GM21515 (cell line): ENCODE measurements at regions not wholly inside any gene's neighbourhood (a gene's known extent, or its start where the extent isn't known, plus 50 kb on each side); places are given as distances from the start of the nearest gene placed in this dataset.
"Not testable (repeated sequence)": the region's sequence is repeated elsewhere in the genome, so short reads cannot be mapped to it uniquely, and the experiment has no call there.

Source experiments
- ATAC-seq: cut with Tn5 transposase; IDR thresholded peaks from one replicate; pipeline ENCODE4 v1.9.1; 2021; ENCODE audit not compliant: unreplicated experiment

DNA sequence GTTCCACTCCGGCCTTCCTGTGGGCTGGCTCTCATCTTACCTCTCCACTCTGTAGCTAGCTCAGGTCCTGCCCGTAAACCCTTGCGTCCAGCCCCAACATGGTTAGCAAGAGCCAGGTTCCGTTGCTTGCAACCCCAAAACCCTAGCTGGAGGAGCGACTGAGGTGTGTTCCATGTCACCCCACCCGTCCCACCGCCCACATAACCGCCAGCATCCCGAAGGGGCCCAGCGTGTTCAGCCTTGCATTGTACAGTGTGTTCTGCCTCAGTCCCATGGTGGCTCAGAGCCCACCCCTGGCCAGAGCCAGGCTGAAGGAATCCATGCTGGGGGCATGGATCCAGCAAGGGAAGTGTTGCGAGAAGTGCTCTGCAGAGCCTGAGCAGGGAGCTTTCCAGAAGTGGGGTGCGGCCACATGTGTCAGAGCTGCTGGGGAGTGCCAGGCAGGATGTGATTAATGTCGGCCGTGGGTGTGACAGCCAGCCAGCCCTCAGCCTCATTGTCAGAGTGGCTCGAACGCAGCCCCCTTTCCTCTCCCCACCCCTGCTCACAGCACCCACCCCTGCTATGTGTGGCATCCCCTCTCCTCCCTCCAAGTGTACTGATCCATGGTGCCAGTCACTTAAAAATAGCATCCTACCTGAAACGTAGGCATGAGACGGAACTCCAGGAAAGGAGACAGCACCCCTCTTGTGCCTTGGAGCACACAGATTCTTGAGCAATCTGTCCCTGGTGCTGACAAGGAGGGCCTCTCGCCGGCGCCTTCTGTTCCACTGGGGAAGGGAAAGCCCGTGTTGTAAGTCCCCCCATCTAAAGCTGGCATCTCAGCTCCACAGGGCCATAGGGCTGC is 158.9 kb downstream of the OR4M2 start:
- ATAC-seq = not testable (repeated sequence)

DNA sequence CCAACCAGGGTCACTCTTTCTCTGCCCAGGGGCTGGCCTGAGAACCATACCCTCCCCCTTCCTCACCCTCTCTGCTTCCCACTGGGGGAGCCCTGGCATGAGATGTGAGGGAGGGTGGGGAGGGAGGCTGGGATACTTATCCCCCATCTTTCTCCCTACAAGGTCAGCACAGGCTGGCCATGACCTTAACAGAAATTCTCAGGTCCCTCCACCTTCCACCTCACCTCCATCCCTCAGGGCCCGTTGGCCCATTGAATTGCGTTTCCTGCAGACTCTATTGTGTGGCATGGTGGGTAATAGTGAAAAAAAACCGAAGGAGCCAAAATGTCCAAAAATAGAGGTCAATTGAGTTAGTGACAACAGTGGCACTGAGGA is 159.5 kb downstream of the OR4M2 start:
- ATAC-seq = no peak

DNA sequence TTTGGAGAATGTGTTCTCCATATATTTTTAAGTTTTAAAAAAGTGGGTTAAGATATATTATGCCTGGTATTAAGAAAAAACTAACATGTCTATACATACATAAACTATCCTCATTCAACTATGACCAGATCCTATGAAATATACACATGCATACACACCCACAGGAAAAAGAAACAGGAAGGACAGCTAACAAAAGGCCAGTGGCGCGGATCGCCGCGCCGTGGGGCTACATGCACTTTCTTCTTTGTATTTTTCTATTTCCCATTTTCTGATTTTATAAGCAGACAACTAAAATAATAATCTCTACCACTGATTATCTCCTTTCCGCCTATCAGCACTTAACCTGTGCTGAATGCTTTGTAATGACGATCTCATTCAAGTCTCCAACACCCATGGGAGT is 160.1 kb downstream of the OR4M2 start:
- ATAC-seq = no peak

DNA sequence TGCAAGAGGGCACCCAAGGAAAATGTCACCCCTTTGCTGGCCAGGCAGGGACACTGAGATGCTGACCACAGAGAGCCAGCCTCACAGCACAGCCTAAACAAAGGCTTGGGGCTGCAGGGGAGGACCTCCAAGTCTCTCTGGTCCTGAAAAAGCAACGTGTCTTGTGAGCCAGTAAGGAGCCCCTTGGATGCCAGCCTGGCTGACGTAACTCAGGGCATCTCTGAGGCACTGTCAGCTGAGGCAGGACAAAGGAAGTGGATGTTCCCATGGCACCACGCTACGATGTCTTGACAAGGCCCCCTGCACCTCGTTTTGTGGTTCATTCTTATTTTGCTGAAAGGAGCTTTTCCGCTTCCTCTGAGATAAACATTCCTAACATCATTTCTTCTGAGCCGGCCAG is 160.7 kb downstream of the OR4M2 start:
- no peak for ATAC-seq

DNA sequence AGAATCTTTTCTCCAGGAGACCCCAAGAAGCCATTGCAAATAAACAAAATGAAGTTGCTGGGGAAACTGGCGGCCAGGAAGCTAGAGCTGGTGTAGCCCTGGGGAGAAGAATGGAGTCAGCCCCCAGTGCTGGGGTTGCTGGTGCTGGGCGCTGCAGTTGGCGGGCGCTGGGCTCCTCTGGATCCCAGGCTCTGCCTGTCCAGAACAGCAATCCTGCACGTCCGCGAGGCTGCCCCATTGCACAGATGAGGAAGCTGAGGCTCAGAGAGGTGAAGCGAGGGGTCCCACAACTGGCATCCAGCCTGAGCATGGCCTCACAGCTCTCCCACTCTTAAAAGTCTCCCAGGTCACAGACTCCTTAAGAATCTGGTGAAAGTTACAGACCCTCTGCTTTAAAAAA is 161.1 kb downstream of the OR4M2 start:
- no peak for ATAC-seq

DNA sequence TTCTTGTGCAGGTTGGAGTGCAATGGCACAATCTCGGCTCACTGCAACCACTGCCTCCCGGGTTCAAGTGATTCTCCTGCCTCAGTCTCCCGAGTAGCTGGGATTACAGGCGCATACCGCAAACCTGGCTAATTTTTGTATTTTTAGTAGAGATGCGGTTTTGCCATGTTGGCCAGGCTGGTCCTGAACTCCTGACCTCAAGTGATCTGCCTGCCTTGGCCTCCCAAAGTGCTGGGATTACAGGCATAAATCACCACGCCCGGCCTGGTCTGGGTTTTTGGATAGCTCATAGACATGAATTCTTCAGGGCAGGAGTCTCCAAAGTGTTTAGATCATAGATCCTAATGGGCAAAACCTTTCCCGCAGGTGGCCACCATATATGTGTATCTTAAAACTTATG is 162.0 kb downstream of the OR4M2 start:
- ATAC-seq = not testable (repeated sequence)

DNA sequence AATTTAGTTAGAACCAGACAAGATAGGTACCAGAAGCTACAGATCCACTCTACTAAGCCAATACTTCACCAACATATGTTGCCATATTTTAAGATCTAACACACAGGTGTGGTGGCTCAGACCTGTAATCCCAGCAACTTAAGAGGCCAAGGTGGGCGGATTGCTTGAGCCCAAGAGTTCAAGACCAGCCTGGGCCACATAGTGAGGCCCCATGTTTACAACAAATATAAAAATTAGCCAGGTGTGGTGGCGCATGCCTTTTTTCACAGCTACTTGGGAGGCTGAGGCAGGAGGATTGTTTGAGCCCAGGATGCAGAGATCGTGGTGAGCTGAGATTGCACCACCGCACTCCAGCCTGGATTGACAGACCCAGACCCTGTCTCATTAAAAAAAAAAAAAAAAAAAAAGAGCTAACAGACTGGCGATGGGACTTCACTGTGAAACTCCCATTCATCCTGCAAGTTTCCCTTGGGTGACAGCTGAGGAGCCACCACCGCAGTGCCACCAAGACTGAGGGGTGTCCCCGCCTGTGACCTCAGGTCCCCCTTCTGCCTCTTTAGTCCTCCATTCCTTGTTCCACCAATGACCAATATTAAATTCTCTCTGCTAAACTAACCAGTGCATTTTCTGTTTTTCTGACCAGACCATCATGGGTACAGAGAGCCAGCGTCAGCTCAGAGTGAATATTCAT is 163.3 kb downstream of the OR4M2 start:
- ATAC-seq = no peak

DNA sequence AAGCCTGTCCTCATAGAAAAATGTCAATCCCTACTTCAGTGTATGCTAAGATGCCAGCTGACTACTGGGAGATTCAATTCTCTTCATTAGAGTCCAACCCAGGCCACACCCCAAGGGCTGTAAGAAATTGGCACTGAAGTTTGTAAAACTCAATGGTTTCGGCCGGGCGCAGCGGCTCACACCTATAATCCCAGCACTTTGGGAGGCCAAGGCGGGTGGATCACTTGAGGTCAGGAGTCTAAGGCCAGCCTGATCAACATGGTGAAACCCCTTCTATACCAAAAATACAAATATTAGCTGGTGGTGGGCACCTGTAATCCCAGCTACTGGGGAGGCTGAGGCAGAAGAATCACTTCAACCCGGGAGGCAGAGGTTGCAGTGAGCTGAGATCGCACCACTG is 169.2 kb downstream of the OR4M2 start:
- not testable (repeated sequence) for ATAC-seq

DNA sequence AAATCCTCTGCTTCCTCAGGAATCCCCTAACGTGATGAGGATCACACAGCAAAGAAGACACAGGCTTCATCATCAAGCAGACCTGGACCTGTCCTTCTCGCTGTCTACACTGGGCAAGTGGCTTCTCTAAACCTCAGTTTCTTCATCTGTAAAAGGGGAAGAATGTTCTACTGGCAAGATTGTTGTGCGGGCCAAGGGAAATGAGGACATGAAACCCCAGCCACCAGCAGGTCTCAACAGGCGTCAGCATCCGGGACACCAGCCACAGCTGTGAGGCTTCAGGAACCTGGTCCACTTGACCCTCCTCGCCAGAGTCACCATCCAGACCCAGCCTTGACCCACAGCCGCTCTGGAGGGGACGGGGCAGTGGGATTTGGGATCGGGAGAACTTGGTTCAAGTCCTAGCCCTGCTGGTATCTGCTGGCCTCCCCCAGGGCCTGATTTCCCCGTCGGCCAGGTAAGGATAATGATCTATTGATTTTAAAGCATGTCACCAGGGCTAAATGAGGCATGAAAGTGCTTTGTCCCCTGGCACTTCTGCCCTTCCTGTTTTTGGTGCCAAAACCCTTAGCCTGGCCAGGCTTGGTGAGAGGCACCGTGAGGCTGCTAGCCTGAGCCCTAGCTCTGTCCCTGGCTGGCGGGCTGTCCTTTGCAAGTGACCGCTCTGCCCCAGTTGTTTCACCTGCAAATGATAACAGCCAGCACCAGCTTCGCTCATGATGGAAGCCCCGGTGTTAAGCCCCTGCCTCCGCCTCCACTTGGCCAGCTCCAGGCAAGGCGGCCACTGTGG is 170.4 kb downstream of the OR4M2 start:
- not testable (repeated sequence) for ATAC-seq

DNA sequence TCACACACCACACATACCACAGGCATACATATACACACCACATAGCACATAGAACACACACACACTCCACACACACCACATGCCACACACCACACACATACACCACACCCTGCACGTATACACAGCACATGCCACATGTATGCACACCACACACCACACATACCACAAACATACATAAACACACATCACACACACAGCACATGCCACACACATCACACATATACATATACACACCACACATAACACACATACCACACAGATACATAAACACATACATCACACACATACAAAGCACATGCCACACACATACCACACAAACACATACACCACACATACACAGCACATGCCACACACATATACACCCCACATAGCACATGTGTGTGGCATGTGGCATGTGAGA is 171.1 kb downstream of the OR4M2 start:
- ATAC-seq = no peak

DNA sequence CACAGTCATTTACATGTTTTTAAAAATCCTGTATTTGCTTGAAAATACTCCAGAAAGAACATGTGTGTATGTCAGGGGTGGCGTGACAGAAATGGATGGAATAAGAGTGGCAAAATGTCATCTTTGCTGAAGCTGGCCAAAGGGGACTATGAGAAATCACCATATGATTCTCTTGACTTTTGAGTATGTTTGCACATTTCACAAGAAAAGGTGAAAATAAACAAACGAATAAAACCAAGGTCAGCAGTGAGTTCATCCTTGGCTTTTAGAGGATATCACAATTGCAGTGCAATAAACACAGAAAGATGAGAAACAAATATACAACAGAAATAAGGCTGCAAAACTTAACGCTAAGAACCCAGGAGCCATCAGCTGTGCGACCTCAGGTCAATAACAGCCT is 171.7 kb downstream of the OR4M2 start:
- not testable (repeated sequence) for ATAC-seq

DNA sequence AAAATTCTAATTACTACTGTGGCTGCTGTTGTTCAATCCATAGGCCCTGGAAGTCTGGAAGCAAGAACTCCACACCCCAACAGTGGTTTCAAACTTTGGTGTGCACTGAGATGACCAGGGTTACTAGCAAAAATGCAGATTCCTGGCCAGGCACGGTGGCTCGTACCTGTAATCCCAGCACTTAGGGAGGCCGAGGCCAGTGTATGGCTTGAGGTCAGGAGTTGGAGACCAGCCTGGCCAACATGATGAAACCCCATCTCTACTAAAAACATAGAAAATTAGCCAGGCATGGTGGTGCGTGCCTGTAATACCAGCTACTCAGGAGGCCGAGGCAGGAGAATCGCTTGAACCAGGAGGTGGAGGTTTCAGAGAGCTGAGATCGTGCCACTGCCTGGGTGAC is 172.2 kb downstream of the OR4M2 start:
- not testable (repeated sequence) for ATAC-seq

DNA sequence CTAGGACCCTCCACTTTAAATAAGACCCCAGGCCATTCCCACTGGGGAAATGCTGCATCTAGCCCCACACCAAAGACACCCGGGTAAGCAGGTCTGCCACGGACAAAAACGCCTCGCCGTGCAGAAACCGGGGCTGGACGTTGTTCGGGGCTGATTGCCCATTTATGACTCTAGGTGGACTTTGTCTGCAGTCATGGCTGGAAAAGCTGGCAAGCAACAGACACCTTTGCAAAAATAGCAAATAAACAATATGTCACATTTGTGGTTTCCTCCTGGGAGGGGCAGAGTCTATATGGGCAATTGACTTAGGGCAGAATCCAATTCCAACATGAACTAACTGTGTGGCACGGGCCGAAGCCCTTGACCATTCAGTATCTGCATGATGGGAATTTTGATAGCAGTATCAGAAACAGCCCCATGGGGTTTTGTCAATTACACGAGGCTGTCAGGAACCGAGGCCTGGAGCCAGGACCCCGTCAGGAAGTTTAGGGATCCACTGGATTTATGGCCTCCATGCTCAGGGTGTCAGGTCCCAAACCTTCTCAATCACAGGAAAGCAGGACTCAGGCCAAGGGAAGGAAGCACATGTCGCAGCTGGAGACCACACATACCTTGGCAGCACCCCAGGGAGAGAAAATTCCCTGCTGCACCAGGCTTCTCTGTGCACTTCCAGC is 172.8 kb downstream of the OR4M2 start:
- not testable (repeated sequence) for ATAC-seq

DNA sequence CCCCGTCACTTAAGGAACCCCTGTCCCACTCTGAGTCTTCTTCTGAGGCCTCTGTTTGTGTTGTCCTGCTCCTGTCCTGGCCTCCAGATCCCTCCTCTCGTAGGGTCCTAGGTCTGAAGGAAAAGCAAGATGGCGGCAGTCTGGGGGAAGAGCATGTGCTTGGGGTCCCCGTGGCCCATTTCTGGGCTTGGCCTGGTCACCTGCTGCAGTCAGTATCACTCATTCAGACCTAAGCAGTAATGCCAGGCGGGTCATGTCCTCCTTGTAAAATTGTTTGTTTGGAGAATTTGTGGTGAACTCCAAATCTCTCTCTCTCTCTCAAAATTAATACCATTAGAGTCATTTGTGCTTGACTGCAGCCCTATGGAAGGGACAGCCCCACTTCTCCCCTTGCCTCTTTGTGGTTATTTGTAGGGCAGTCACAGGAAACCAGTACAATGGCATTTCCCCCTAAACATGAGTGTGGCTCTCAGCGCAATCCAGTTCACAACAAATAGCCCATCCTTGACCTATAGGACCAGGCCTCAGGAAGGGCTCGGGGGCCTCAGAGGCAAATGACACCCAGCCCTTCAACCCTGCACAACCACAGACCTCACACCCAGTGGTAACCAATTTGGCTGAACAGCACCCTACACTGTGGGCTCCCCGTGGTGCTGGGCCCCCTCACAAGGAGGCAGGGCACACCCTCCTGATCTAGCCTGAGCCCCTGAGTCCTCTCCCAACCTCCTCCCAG is 173.5 kb downstream of the OR4M2 start:
- ATAC-seq = peak; percentile 75

DNA sequence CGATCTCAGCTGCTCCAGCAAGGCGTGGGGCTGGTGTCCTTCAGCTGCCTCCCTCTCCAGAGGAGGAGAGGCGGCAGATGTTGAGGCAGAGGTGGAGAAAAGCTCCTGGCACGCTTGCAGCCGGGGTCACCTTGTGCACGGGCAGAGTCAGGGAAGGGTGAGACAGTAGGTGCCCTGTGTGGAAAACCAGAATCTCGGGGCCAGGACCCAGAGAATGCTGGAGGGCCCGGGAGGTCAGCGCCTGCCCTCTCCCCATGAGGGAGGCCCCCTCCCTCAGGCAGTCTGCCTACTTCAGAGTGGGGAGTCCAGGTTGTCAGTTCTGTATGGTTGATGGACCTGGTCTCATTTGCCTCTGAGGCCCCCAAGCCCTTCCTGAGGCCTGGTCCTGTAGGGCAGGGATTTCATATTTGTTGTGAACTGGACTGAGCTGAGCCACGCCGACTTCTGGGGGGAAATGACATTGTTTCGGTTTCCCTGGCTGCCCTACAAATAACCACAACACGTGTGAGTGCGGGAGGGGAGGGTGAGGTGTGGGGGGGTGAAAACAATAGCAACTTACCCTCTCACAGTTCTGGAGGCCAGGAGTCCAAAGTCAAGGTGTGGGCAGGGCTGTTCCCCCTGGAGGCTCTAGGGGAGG is 174.2 kb downstream of the OR4M2 start:
- peak; percentile 47 for ATAC-seq

DNA sequence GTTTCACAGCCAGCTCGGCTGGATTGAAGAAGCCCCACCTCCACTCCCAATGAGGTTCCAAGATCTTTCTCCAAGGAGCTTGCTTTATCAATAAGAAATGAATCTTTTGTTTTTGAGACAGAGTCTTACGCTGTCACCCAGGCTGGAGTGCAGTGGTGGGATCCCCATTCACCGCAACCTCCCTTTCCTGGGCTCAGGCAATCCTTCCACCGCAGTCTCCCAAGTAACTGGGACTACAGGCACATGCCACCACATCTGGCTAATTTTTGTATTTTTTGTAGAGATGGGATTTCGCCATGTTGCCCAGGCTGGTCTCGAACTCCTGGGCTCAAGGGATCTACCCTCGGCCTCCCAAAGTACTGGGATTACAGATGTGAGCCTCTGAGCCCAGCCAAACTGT is 175.3 kb downstream of the OR4M2 start:
- ATAC-seq = not testable (repeated sequence)

DNA sequence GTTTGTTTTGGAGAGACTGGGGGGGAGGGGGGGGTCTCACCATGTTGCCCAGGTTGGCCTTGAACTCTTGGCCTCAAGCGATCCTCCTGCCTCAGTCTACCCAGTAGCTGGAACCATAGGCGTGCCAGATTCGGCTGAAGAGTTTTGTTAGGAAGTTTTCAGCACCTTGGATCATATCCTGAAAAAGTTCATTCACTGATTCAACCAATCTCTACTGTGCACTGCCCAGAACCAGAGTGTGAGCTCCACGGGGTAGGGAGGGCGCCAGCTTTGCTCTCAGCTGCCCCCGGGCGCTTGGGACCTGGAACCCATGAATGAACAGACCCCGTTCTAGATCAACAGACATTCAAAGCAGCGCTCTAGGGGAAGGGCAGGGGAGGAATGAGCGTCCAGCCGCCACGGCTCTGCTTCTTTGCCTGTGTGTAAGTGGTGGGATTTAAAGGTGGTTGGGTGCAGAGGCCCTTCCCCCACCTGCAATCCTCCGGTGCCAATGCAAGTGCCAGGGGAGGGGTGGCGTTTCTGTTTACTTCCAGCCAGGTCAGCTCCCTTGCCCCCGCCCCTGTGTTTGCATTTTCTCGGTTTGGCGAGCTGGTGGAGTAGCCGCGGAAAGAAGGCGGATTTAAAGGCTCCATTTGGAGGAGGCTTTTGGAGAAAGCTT is 176.2 kb downstream of the OR4M2 start:
- ATAC-seq = not testable (repeated sequence)

DNA sequence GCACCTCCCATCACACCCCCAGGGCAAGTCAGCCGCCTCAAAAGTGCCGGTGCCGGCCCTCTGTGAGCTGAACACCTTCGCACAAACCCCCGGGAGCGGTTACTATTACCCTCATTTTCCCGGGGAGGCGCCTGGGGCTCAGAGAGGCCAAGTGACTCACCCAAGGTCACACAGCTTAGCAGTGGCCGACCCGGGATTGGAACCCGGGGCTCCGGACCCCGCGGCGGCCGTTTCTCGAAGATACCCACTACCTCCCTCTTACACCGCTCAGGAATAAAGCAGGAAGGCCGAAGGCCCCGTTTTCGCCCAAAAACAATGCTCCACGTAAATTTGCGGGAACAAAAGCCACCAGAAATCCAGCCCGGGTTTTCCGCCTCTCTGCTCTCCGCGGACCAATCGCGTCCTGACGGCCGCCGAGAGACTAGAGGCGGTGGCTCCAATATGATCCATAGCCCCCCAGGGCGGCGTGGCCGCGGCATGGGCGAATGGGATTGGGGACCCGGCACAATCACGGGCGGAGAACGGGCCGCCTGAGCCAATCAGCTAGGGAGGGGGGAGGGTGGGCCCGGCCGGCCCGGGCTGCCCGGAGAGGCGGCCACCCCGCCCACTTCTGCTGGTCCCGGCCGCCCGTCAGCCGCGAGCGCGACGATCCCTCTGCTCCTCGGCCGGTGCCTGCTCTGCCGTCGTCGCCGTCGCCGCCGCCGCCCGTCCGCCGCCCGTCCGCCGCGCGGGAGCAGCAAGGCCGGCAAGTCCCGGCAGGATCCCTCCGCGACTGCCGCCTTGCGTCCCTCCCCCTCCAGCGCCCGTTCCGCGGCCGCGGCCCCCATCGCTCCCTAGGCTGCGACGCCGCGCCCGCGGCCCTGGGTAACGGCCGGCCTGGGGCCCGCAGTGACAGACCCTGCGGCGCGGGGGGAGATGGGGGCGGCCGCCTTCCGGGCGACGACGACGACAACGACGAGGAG is 177.0 kb downstream of the OR4M2 start:
- ATAC-seq = no peak
